T follicular helper cell (primary cell): ENCODE measurements at regions not wholly inside any gene's neighbourhood (a gene's known extent, or its start where the extent isn't known, plus 50 kb on each side); places are given as distances from the start of the nearest gene placed in this dataset.

Source experiments
- DNase-seq: peaks from one replicate; pipeline ENCODE4 v3.0.0-alpha.2; 2020; ENCODE audit warnings: low read depth

GRCh38 chr4:81951891-81952455 lies 421.8 kb downstream of the HNRNPD start:
- no peak for DNase-seq

GRCh38 chr4:81946996-81947395 lies 426.8 kb downstream of the HNRNPD start:
- no peak for DNase-seq

DNA sequence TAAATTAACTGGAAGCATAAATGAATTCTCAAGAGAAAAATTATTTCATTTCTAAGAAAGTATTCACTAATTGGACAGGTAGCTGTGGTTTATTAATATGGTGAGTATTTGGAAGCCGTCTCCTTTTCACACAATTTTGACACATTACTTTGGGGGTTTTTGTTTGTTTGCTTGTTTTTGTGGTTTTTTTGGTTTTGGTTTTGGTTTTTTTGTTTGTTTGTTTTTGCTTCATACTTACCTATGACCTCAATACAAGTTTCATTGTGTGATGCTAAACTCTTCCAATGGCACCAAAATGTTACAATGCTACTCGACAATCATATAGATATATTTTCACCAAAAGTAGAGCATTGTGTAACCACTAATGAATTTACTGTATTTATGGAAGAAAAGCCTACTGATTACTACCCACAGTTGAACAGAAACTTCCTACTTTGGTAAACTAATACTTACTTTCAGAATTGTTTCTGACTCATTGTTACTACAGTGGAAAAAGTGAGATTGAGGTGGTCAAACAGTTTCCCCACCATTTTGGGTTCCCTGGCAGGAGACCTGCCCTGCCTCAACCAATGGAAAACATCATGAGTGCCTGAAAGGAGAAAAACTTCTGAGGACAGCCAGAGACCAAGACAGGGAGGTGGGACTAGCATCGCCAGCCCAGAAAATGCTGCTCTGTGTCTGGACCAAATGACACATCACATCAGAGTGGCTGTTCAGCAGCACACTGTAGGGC lies 443.1 kb downstream of the HNRNPD start:
- no peak for DNase-seq

- no peak for DNase-seq
These were observed 450.7 kb downstream of the HNRNPD start for GRCh38 chr4:81923140-81923539.

DNA sequence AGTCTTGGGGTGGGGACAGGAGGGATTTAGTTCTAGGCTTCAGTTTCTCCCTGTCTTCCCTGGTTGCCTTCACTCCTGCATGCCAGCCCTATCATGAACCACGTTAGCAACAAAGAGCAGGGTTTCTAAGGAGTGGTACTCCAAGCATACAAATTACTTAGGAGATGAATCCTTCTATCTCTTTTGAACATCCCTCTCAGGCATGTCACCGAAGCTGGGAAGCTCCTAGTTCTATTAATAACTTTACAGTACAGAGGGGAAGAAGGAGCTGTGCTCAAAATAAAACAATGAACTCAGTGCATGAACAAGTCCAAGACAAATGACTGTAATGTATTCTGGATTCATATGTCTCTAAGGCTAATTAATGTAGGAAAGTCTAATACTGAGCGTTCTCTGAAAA lies 450.6 kb upstream of the RASGEF1B start:
- no peak for DNase-seq

DNA sequence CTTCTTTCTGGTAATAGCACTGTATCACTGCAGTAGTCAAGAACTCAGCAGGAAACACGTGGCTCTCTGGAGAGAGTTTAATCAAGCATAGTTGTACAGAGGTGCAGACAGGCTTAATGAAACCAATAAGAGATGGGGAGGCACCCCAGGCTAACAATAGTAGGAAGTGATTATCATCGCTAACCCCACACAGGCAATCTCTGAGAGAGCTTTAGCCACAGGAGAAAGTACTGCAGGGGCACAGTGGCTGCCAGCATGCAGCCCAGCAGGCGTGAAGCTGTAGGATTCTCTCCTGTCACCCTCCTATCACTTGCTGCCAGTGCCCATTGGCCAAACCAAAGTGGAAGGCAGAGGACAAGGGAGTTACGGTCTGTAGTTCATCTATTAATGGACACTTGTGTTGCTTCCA lies 450.0 kb upstream of the RASGEF1B start:
- DNase-seq = no peak

GRCh38 chr4:81919810-81920209 lies 448.1 kb upstream of the RASGEF1B start:
- no peak for DNase-seq

GRCh38 chr4:81919223-81919622 lies 447.5 kb upstream of the RASGEF1B start:
- DNase-seq = no peak

GRCh38 chr4:81915430-81915829 lies 443.7 kb upstream of the RASGEF1B start:
- DNase-seq = no peak

DNA sequence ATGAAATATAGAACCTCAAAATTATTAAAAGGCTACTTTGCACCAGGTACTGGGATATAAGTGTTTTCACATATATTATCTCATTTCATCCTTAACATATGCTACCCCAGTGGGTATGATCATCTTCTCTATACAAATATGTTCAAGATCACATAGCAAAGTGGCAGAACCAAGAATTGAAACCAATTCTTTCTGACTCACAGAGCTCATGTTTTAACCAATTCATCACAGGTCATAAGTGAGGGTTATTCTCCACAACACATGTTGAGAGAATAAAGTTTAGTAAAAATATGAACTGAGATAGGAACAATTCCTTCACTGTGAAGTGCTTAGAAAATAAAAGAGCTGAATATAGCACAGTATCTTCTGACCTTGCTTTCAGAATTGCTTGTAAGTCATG lies 442.9 kb upstream of the RASGEF1B start:
- no peak for DNase-seq

DNA sequence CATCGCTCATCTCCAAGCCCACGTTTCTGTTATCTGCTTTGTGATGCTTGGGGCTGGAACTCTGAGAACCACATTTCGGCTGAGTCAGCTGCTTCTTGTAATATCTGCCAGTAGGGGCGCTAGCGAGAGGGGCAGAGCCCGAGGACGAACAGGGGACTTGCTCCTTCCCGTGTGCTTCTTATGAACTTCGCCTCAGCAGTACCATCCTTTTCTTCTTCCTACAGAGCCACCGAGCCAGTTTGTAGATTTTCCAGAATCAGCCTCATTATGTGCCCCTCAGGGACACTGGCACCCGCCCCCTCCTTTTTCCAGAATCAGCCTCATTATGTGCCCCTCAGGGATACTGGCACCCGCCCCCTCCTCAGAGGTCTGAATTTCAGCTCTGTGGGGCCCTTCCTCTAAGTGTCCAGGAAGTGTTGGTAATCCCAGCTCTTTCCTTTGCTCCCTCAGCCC lies 441.7 kb upstream of the RASGEF1B start:
- peak; percentile 26 for DNase-seq

DNA sequence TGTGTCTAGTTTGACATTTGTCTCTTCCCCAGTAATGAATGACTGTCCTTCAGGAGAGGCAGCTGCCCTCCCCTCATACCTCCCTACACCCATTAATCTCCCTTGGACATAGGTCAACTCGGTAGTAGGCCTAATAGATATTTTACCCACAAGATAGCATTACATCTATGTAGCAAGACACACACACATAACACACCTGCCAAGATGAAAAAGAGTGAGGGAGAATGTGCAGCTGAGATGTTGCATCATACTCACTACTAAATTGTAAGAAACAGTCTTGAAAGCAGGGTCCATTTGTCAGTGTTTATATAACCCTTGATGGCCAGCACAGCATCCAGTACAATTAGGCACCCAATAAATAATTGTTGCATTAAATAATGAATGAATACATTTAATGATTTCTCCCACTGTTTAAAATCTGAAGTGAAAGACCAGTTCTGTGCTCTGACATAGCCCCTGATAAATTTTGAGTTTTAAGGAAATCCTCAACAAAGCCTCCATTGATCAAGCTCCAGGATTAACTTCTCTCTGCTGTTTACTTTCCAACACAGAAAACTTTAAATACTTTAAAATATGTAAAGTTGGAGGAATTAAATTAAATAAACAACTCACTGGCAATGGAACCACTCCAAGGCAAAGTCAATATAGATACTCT lies 440.8 kb upstream of the RASGEF1B start:
- no peak for DNase-seq

- no peak for DNase-seq
These were observed 435.2 kb upstream of the RASGEF1B start for GRCh38 chr4:81906905-81907304.

DNA sequence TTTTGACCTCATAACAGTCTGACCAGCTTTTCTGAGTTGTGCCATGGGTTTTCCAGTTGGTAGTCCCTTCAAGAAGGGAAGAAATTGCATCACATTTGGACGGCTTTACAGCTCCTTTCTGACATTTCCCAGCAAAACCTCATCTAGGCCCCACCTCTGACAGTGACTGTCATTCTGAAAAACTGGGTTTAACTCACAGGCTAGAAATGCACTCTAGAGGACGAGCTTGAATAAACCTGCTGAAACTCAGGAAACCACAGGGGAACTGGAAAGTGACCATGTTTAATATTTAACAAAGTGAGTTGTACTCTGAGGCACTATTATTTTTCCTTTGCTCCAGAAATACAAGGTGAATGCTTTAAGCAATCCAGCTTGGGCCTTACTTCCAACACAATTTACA lies 434.3 kb upstream of the RASGEF1B start:
- DNase-seq = no peak

DNA sequence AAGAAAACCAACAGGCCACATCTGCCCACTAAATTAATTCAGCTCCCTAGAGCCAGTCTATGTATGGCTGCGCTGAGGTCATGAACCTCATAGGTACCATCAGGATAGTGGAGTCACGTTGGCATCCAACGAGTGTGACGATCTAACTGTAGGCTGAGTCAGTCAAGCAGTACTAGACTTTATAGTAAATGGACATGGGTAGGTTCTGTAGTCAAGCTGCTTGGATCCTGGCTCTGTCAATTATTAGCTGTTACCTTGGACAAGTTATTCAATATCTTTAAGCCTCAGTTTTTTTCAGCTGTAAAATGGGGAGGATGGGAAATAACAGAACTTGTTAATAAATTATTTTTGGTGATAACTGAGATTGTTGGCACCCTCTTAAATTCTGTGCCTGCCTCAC lies 432.4 kb upstream of the RASGEF1B start:
- no peak for DNase-seq

GRCh38 chr4:81903212-81903611 lies 431.5 kb upstream of the RASGEF1B start:
- no peak for DNase-seq

GRCh38 chr4:81898862-81899504 lies 427.3 kb upstream of the RASGEF1B start:
- DNase-seq = no peak

DNA sequence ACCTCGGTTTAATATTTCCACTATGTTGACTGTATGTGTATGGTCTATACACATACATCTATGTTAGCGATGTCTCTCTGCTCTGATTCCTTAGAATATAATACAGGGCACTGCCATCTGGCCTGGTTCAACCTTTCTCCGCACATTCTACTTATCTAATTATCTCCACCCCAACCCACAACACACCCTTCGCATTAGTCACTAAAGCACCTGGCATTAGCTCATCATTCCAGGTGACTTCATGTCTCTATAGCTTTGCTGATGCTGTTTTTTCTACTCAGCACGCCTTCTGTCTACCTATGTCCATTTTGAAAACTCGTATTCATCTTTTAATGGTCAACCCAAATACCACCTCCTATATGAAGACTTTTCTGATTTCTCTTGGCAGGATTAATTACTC lies 425.2 kb upstream of the RASGEF1B start:
- no peak for DNase-seq

DNA sequence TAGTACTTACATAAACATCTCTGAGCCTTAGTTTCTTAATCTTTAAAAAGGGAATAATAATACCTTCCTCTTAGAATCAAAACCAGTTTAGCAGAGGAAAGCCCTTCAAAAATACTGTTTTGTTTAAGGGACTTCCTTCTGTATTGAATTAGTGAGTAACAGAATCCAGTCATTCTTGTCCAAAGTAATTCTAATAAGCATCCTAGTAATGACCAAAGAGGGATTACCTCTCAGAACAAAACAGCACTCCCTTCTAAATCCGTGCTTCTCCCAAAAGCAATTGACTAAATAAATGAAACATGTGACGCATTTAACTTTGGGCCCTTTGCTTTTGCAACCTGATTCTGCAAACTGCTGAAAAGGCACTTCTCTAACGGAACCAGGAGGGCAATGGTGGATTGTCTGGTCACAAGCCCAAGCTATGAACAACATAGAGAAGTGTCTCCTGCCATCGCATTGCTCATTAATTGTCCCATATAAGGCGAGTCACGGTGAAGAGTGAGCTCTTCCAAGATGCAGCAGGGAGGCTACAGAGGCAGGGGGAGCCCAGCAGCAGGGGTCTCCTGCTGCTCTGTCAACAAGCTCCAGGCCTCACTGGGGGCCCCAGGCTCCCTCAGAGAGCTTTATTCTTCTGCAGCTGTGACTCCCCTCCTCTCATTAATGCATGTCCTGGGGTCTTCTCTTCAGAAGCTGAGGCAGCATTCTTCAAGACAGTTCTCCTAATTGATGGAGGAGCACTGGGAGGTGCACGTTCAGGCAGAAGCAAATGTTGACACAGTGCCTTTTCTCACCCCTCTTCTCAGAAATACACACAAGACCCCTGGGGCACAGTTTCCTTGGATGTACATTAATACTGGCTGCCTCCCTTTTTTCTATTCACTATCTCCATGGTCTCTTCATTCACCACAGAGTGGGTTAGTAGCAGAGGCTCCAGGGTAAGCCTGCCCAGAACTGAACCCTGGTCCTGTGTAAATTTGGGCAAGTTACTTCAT lies 419.6 kb upstream of the RASGEF1B start:
- no peak for DNase-seq

DNA sequence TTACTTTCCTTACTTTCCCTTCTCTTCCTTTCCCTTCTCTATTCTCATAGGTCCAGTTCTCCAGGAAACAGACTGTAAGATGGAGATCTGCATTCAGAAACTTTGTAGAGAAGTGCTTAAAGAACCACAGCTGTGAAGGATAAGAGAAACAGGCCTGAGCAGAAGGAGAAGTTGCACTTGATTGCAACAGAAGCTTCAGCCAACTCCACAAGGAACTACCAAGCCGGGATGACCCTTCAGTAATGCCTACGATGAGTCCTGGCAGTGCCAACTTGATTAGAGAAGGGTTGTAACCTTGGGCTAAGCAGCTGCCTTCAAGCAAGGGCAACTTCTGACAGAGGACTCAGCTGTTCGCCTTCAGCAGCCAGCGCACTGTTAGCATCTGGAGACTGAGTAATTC lies 413.3 kb upstream of the RASGEF1B start:
- DNase-seq = no peak
